Ovary (tissue), 7 donors: ENCODE measurements at regions not wholly inside any gene's neighbourhood (a gene's known extent, or its start where the extent isn't known, plus 50 kb on each side); places are given as distances from the start of the nearest gene placed in this dataset.

Experiments
- DNase-seq, 5 donors: peaks; one replicate each; pipeline ENCODE4 v3.0.0-alpha.2; 2019 to 2020
- H3K27ac ChIP-seq, 2 donors: fragments of 200-600 bp; one replicate each; pipeline versions ENCODE4 v1.5.1 to v1.8.0; 2019 to 2022
- H3K27me3 ChIP-seq: fragments of 200-600 bp; one replicate; pipeline ENCODE4 v1.8.0; 2022
- H3K36me3 ChIP-seq: fragments of 200-600 bp; sonication (generic); one replicate; pipeline ENCODE4 v1.5.1; 2019
- H3K4me1 ChIP-seq: one replicate; pipeline ENCODE4 v1.8.1; 2013; ENCODE audit warnings: mild to moderate bottlenecking, moderate library complexity; ENCODE audit not compliant: insufficient read depth
- H3K4me3 ChIP-seq: fragments of 200-600 bp; sonication (generic); one replicate; pipeline ENCODE4 v1.5.1; 2017
- H3K9me3 ChIP-seq, 2 donors: fragments of 200-600 bp in 1 of 2; sonication (generic) in 1 of 2; one replicate each; pipeline versions ENCODE4 v1.5.1 to v1.8.1; 2013 to 2019; ENCODE audit warnings: mild to moderate bottlenecking in 1 of 2, moderate library complexity in 1 of 2
- EP300 ChIP-seq: sonication (generic); formaldehyde crosslinking; IDR thresholded peaks from one replicate; pipeline ENCODE4 v1.6.1; 2017; ENCODE audit warnings: antibody characterized with exemption
- POLR2A ChIP-seq: fragments of 450-650 bp; IDR thresholded peaks from one replicate; pipeline ENCODE4 v1.6.1; 2017; ENCODE audit warnings: antibody characterized with exemption, mild to moderate bottlenecking, moderate library complexity
- WGBS, 3 donors: extraction: QIAGEN DNeasy Blood & Tissue Kit in 1 of 3; methylation state at CpG; one replicate each; pipeline versions ENCODE4 v1.1.5 to v1.1.7; 2013 to 2017; 5-methylcytosine and 5-hydroxymethylcytosine counted together
- intact Hi-C, 4 donors: fragments of 100-400 bp; cut with DNase I; formaldehyde crosslinking; loops; one replicate each; pipeline versions ENCODE4 v1.11.0 to v1.15.1; 2022 to 2023
- TF ChIP-seq, protein P1 (sequence below), 3 donors: fragments of 450-650 bp in 2 of 3; fragments of 200-600 bp in 1 of 3; IDR thresholded peaks; one replicate each; pipeline versions ENCODE4 v1.5.1 to v1.8.0; 2016 to 2022; ENCODE audit warnings: antibody characterized with exemption in 3 of 3, mild to moderate bottlenecking in 1 of 3
- donor health status: DM: no; HTN: no; CAD: no; lungs with moderate emphysema.
- donor health status: DM: no; HTN: no; CAD: no.
- donor health status: Bipolar disorder and iron deficiency.
- donor health status: DM: no; HTN: no; CAD: no.
- donor health status: DM: yes; HTN: yes; CAD: no.

DNA sequence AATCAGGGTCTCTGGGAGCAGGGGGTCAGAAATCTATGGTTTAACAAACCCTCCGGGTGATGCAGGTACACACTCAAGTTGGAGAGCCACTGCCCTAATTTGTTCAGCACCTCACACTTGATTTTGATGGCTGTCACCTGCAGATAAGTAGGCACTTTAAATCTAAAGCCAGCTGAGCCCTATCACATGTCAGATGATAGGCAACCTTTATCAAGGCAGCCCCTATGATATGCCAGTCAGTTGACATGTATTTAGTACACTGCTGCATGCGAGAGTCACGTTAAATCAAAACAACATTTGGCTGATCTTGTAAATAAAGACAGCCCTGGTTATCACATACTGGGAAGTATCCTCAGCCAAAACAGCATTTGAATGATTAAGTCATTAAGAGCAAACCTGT is 104.4 kb upstream of the MCTP2 start:
- H3K9me3 ChIP-seq, result no peaks in the 10 kb centered on the region
- intact Hi-C loops, result loop anchor here in 1 of 4 donors (10.0 kb wide), 1 partner anchor 1092 kb away; no protein-coding TSS in a partner anchor
- TF ChIP-seq EP300, result no peak
- TF ChIP-seq POLR2A, result no peak
- TF ChIP-seq, protein P1, sequence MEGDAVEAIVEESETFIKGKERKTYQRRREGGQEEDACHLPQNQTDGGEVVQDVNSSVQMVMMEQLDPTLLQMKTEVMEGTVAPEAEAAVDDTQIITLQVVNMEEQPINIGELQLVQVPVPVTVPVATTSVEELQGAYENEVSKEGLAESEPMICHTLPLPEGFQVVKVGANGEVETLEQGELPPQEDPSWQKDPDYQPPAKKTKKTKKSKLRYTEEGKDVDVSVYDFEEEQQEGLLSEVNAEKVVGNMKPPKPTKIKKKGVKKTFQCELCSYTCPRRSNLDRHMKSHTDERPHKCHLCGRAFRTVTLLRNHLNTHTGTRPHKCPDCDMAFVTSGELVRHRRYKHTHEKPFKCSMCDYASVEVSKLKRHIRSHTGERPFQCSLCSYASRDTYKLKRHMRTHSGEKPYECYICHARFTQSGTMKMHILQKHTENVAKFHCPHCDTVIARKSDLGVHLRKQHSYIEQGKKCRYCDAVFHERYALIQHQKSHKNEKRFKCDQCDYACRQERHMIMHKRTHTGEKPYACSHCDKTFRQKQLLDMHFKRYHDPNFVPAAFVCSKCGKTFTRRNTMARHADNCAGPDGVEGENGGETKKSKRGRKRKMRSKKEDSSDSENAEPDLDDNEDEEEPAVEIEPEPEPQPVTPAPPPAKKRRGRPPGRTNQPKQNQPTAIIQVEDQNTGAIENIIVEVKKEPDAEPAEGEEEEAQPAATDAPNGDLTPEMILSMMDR (IDR thresholded peaks at IDR 0.05), result no peak
- 29 to 53% (median 48%) methylated on average over 3 of the region's 3 CpGs for WGBS, 3 donors
- H3K4me3 ChIP-seq, result no peak overlapping the region
- no peaks in the 10 kb centered on the region for H3K4me1 ChIP-seq
- no peaks in the 10 kb centered on the region for H3K27me3 ChIP-seq
- no peak overlapping the region for H3K27ac ChIP-seq
- H3K36me3 ChIP-seq, result no peaks in the 10 kb centered on the region
- DNase-seq, result no peak

DNA sequence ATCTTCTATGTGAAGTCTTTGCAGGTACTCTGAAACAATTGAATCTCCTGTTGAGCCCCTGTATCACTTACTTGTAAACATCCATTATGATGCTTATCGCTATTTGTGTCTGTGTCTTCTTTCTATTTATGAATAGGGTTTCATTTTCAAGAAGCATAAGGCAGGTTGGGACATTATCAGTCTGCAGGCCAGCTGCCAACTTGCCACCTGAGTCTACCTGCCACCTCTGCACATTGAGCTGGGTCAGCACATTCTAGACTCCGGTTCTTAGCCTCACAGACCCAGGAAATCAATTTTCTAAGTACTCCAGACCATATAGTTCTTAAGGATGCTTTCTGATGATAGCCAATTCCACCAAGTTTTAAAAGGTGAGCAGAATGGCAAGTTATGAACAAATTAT is 105.7 kb upstream of the MCTP2 start:
- DNase-seq, result no peak
- Histone ChIP-seq H3K27ac (no peak overlapping the region), H3K4me1 (no peaks in the 10 kb centered on the region), H3K4me3 (no peak overlapping the region), H3K9me3 (no peaks in the 10 kb centered on the region), H3K27me3 (no peaks in the 10 kb centered on the region), H3K36me3 (no peaks in the 10 kb centered on the region)
- TF ChIP-seq, protein P1 (IDR thresholded peaks at IDR 0.05), result no peak
- TF ChIP-seq EP300, result no peak
- TF ChIP-seq POLR2A, result no peak
- 90 to 98% (median 94%) methylated on average over 2 of the region's 2 CpGs for WGBS, 3 donors
- intact Hi-C loops, result loop anchor here in 1 of 4 donors (10.0 kb wide), 1 partner anchor 1091 kb away; no protein-coding TSS in a partner anchor

- WGBS, 3 donors, result 46 to 53% (median 53%) methylated on average over 2 of the region's 2 CpGs
- TF ChIP-seq, protein P1 (IDR thresholded peaks at IDR 0.05), result no peak
- TF ChIP-seq EP300, result no peak
- TF ChIP-seq POLR2A, result no peak
- Histone ChIP-seq H3K4me1 (no peaks in the 10 kb centered on the region), H3K9me3 (no peaks in the 10 kb centered on the region), H3K27ac (no peak overlapping the region), H3K27me3 (no peaks in the 10 kb centered on the region), H3K4me3 (no peak overlapping the region), H3K36me3 (no peaks in the 10 kb centered on the region)
- intact Hi-C loops, result loop anchor here in 1 of 4 donors (10.0 kb wide), 1 partner anchor 1090 kb away; no protein-coding TSS in a partner anchor
- DNase-seq, result no peak
Measured at GRCh38 chr15:94125156-94125555, 106.2 kb upstream of the MCTP2 start.

DNA sequence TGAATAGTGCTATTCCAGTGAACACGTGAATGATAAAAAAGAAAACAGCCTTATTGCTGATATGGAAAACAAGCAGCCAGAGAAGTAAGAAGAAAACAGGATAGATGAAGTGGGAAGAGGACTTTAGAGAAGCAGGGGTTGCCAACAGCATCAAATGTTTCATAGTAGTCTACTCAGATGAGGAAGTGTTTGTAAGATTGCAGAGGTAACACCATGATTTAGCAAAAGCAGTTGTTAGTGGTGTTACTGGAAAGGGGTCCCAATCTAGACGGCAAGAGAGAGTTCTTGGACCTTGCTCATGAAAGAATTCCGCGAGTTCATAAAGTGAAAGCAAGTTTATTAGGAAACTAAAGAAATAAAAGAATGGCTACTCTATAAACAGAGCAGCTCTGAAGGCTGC is 108.8 kb upstream of the MCTP2 start:
- WGBS, 3 donors, result 59 to 73% (median 62%) methylated on average over 4 of the region's 4 CpGs
- Histone ChIP-seq H3K27me3 (no peaks in the 10 kb centered on the region), H3K4me1 (no peaks in the 10 kb centered on the region), H3K9me3 (no peaks in the 10 kb centered on the region), H3K36me3 (no peaks in the 10 kb centered on the region), H3K27ac (no peak overlapping the region), H3K4me3 (no peak overlapping the region)
- TF ChIP-seq EP300 (no peak), POLR2A (no peak)
- TF ChIP-seq, protein P1 (IDR thresholded peaks at IDR 0.05), result no peak
- no peak for DNase-seq
- intact Hi-C loops, result loop anchor here (5.0 to 10.0 kb wide), 3 partner anchors 1088 to 1330 kb away; no protein-coding TSS in a partner anchor
